ENCODE measurements at regions not wholly inside any gene's neighbourhood (a gene's known extent, or its start where the extent isn't known, plus 50 kb on each side); places are given as distances from the start of the nearest gene placed in this dataset.
"Not testable (repeated sequence)": the region's sequence is repeated elsewhere in the genome, so short reads cannot be mapped to it uniquely, and the experiment has no call there.

DNA sequence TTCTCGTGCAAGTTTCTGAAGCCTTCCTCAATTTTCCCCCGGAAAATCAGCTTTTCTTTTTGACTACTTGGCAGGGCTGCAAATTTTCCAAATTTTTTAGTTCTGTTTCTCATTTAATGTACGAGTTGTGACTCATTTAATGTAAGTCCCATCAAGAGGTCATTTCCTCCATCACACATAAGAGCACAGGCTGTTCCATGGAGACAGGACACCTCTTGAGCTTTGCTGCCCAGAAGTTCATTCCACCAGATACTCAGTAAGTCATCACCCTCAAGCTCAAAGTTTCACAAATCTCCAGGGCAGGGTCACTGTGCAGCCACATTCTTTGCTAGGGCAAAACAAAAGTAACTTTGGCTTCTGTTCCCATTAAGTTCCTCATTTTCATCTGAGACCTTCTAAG lies 101.5 kb upstream of the TEKT4 start:
- no peaks in the 10 kb centered on the region for H3K4me1 Mint-ChIP-seq
- no peaks in the 10 kb centered on the region for H3K36me3 Mint-ChIP-seq (ENCODE audit: low read depth)
- 67 to 74% methylated on average over 3 of the region's 3 CpGs for WGBS, 2 experiments (ENCODE audit: insufficient coverage in 1 of 2, insufficient read length in 1 of 2)
- peaks cover 43% of the 10 kb centered on the region for H3K9me3 ChIP-seq (ENCODE audit: control insufficient read depth, low read length)
- no peak overlapping the region for H3K4me3 Mint-ChIP-seq
- H3K4me1 ChIP-seq (ENCODE audit: control insufficient read depth, insufficient read depth, low read length): no peaks in the 10 kb centered on the region
- H3K9ac ChIP-seq (ENCODE audit: extremely low read depth, low read length, poor library complexity, severe bottlenecking): no peak overlapping the region
- H3K27ac Mint-ChIP-seq: no peak overlapping the region
- TF ChIP-seq, protein P1, sequence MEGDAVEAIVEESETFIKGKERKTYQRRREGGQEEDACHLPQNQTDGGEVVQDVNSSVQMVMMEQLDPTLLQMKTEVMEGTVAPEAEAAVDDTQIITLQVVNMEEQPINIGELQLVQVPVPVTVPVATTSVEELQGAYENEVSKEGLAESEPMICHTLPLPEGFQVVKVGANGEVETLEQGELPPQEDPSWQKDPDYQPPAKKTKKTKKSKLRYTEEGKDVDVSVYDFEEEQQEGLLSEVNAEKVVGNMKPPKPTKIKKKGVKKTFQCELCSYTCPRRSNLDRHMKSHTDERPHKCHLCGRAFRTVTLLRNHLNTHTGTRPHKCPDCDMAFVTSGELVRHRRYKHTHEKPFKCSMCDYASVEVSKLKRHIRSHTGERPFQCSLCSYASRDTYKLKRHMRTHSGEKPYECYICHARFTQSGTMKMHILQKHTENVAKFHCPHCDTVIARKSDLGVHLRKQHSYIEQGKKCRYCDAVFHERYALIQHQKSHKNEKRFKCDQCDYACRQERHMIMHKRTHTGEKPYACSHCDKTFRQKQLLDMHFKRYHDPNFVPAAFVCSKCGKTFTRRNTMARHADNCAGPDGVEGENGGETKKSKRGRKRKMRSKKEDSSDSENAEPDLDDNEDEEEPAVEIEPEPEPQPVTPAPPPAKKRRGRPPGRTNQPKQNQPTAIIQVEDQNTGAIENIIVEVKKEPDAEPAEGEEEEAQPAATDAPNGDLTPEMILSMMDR (conservative IDR thresholded peaks at IDR 0.05): no peak
- H3K27me3 ChIP-seq (ENCODE audit: control insufficient read depth, insufficient read depth, low read length, poor library complexity, severe bottlenecking): no peaks in the 10 kb centered on the region
- no peak overlapping the region for H3K27ac ChIP-seq (ENCODE audit: low read depth, low read length)
- H3K36me3 ChIP-seq (ENCODE audit: control insufficient read depth, insufficient read depth, low read length): no peaks in the 10 kb centered on the region
- no peak overlapping the region for H3K4me3 ChIP-seq (ENCODE audit: low read length)
- no peak for DNase-seq
- H3K27me3 Mint-ChIP-seq (ENCODE audit: insufficient read depth): peaks cover 1% of the 10 kb centered on the region
- peaks cover 96% of the 10 kb centered on the region for H3K9me3 Mint-ChIP-seq

DNA sequence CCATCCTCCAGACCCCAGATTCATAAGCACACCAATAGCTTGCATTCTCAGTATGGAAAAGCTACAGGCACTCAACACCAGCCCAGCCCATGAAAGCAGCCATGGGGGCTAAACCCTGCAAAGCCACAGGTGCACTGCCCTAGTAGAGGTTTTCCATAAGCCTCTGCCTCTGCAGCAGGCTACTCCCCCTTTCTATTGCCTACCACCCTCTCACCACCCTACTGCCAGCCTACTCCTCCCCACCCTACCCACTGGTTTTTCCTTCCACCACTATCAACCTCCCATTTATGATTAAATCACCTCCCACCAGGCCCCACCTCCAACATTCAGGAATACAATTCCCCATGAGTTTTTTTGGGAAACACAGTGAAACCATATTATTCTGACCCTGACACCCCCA lies 96.4 kb upstream of the TEKT4 start:
- H3K36me3 Mint-ChIP-seq (ENCODE audit: low read depth): no peaks in the 10 kb centered on the region

DNA sequence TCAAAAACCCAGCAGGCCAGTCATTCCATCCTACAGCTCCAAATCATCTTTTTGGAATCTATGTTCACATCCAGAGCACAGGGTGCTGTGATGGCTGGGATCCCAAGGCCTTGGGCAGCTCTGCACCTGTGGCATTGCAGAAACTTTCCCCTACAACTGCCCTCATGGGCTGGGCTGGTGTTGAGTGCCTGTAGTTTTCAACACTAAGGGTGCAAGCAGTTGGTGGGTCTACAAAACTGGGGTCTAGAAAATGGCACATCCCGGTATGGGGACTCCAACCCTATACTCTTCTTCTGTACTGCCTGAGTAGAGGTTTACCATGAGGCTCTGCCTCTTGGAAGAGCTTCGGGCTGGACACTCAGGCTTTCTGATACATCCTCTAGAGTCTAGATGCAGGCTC lies 95.2 kb upstream of the TEKT4 start:
- H3K4me1 Mint-ChIP-seq: no peaks in the 10 kb centered on the region
- TF ChIP-seq, protein P1 (conservative IDR thresholded peaks at IDR 0.05): no peak
- no peaks in the 10 kb centered on the region for H3K36me3 ChIP-seq (ENCODE audit: control insufficient read depth, insufficient read depth, low read length)
- no peaks in the 10 kb centered on the region for H3K4me1 ChIP-seq (ENCODE audit: control insufficient read depth, insufficient read depth, low read length)
- no peaks in the 10 kb centered on the region for H3K36me3 Mint-ChIP-seq (ENCODE audit: low read depth)
- peaks cover 94% of the 10 kb centered on the region for H3K9me3 Mint-ChIP-seq
- no peak overlapping the region for H3K27ac ChIP-seq (ENCODE audit: low read depth, low read length)
- H3K9ac ChIP-seq (ENCODE audit: extremely low read depth, low read length, poor library complexity, severe bottlenecking): no peak overlapping the region
- no peaks in the 10 kb centered on the region for H3K27me3 Mint-ChIP-seq (ENCODE audit: insufficient read depth)
- no peaks in the 10 kb centered on the region for H3K27me3 ChIP-seq (ENCODE audit: control insufficient read depth, insufficient read depth, low read length, poor library complexity, severe bottlenecking)
- WGBS, 2 experiments (ENCODE audit: insufficient coverage in 1 of 2, insufficient read length in 1 of 2): 52 to 63% methylated on average over 2 of the region's 2 CpGs
- H3K27ac Mint-ChIP-seq: no peak overlapping the region
- H3K9me3 ChIP-seq (ENCODE audit: control insufficient read depth, low read length): peaks cover 49% of the 10 kb centered on the region
- DNase-seq: no peak
- H3K4me3 ChIP-seq (ENCODE audit: low read length): no peak overlapping the region
- no peak overlapping the region for H3K4me3 Mint-ChIP-seq

More for the DNA sequence above, 96.4 kb upstream of the TEKT4 start:
- H3K27me3 Mint-ChIP-seq (ENCODE audit: insufficient read depth): no peaks in the 10 kb centered on the region
- Histone ChIP-seq H3K9ac (ENCODE audit: extremely low read depth, low read length, poor library complexity, severe bottlenecking) (no peak overlapping the region), H3K27ac (ENCODE audit: low read depth, low read length) (no peak overlapping the region), H3K4me1 (ENCODE audit: control insufficient read depth, insufficient read depth, low read length) (no peaks in the 10 kb centered on the region), H3K36me3 (ENCODE audit: control insufficient read depth, insufficient read depth, low read length) (no peaks in the 10 kb centered on the region), H3K4me3 (ENCODE audit: low read length) (no peak overlapping the region), H3K27me3 (ENCODE audit: control insufficient read depth, insufficient read depth, low read length, poor library complexity, severe bottlenecking) (no peaks in the 10 kb centered on the region), H3K9me3 (ENCODE audit: control insufficient read depth, low read length) (peaks cover 48% of the 10 kb centered on the region)
- no peak for DNase-seq
- peaks cover 96% of the 10 kb centered on the region for H3K9me3 Mint-ChIP-seq
- TF ChIP-seq, protein P1 (conservative IDR thresholded peaks at IDR 0.05): no peak
- no peaks in the 10 kb centered on the region for H3K4me1 Mint-ChIP-seq
- H3K27ac Mint-ChIP-seq: no peak overlapping the region
- H3K4me3 Mint-ChIP-seq: no peak overlapping the region

DNA sequence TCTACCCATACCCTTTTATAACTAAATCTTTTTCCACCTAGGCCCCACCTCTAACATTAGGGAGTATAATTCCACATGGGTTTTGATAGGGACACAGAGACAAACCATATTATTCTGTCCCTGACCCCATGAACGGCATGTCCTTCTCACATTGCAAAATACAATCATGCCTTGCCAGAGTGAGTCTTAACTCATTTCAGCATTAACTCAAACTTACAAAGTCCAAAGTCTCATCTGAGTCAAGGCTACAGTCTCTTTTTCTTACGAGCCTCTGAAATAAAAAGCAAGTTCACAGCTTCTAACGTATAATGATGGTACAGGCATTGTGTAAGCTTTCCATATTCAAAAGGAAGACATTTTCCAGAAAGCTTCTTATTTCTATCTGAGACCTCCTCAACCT lies 86.1 kb upstream of the TEKT4 start:
- not testable (repeated sequence) for H3K27ac Mint-ChIP-seq; H3K27me3 Mint-ChIP-seq (ENCODE audit: insufficient read depth); H3K4me3 Mint-ChIP-seq; H3K27ac ChIP-seq (ENCODE audit: low read depth, low read length); H3K9ac ChIP-seq (ENCODE audit: extremely low read depth, low read length, poor library complexity, severe bottlenecking); H3K36me3 ChIP-seq (ENCODE audit: control insufficient read depth, insufficient read depth, low read length); H3K4me1 Mint-ChIP-seq; DNase-seq; H3K4me1 ChIP-seq (ENCODE audit: control insufficient read depth, insufficient read depth, low read length); H3K36me3 Mint-ChIP-seq (ENCODE audit: low read depth); H3K4me3 ChIP-seq (ENCODE audit: low read length); H3K27me3 ChIP-seq (ENCODE audit: control insufficient read depth, insufficient read depth, low read length, poor library complexity, severe bottlenecking)
- peaks cover 91% of the 10 kb centered on the region for H3K9me3 Mint-ChIP-seq
- peaks cover 27% of the 10 kb centered on the region for H3K9me3 ChIP-seq (ENCODE audit: control insufficient read depth, low read length)
- WGBS, 2 experiments (ENCODE audit: insufficient coverage in 1 of 2, insufficient read length in 1 of 2): 54 to 69% methylated on average over 3 of the region's 3 CpGs

DNA sequence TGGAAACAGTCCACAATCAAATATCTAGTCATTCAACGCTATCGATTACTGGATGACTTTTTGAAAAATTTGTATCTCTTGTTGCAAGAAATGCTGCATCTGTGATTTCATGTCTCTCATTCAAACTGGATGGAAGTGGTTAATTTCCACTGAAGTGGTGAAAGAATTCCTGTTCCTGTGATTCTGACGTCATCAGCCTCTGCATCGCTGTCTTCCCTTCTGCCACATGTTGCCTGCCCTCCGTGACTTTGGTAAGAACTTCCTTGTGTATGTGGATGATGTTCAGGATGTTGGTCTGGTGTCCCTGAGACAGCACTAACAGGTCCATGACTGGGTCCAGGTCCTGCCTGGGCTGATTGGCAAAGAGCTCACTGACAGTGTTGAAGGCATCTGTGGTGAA lies 84.8 kb upstream of the TEKT4 start:
- H3K27ac ChIP-seq (ENCODE audit: low read depth, low read length); H3K9ac ChIP-seq (ENCODE audit: extremely low read depth, low read length, poor library complexity, severe bottlenecking); H3K36me3 Mint-ChIP-seq (ENCODE audit: low read depth); H3K27me3 ChIP-seq (ENCODE audit: control insufficient read depth, insufficient read depth, low read length, poor library complexity, severe bottlenecking); H3K4me1 Mint-ChIP-seq; H3K4me3 Mint-ChIP-seq; H3K27me3 Mint-ChIP-seq (ENCODE audit: insufficient read depth); H3K36me3 ChIP-seq (ENCODE audit: control insufficient read depth, insufficient read depth, low read length); H3K4me3 ChIP-seq (ENCODE audit: low read length); DNase-seq; H3K4me1 ChIP-seq (ENCODE audit: control insufficient read depth, insufficient read depth, low read length); H3K27ac Mint-ChIP-seq: not testable (repeated sequence)
- 75 to 78% methylated on average over 3 to 5 of the region's 5 CpGs for WGBS, 2 experiments (ENCODE audit: insufficient coverage in 1 of 2, insufficient read length in 1 of 2)
- H3K9me3 ChIP-seq (ENCODE audit: control insufficient read depth, low read length): peaks cover 22% of the 10 kb centered on the region
- peaks cover 88% of the 10 kb centered on the region for H3K9me3 Mint-ChIP-seq

Measured in endodermal cell (in vitro differentiated cells).